Right lobe of liver (tissue), 4 donors: ENCODE measurements at regions not wholly inside any gene's neighbourhood (a gene's known extent, or its start where the extent isn't known, plus 50 kb on each side); places are given as distances from the start of the nearest gene placed in this dataset.

ENCODE experiments used
- CTCF ChIP-seq, 4 donors: fragments of 200-600 bp in 3 of 4; fragments of 450-650 bp in 1 of 4; IDR thresholded peaks; one replicate each; pipeline versions ENCODE4 v1.5.1 to v1.8.0; 2016 to 2022; ENCODE audit warnings: antibody characterized with exemption in 4 of 4, mild to moderate bottlenecking in 2 of 4
- POLR2A ChIP-seq: fragments of 450-650 bp; IDR thresholded peaks from one replicate; pipeline ENCODE4 v1.6.1; 2017; ENCODE audit warnings: antibody characterized with exemption, mild to moderate bottlenecking
- donor health status: DM: no; HTN: no; CAD: no.
- donor health status: DM: no; HTN: no; CAD: no.
- donor health status: DM: no; HTN: yes; CAD: no.

DNA sequence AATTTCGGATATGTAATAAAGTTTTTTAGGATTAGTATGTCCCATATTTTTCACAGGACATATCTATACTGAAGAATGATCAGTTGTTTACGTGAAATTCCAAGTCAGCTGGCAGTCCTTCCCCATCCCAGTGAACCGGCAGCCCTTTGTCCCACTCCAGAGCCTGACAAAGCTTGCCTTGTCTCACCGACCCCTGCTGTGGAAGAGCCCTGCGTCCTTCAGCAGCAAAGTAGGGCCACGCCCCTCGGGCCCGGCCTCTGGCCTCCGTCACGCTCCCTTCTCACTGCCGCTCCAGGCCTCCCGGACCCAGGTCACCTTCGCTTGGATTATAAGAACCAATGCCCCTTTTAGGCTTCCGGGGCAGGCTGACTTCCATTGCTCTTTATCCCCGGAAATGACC lies 89.8 kb upstream of the TGIF1 start:
- TF ChIP-seq CTCF (IDR thresholded peaks at IDR 0.05) (no peak), POLR2A (no peak)
